ENCODE measurements at regions not wholly inside any gene's neighbourhood (a gene's known extent, or its start where the extent isn't known, plus 50 kb on each side); places are given as distances from the start of the nearest gene placed in this dataset.

GRCh38 chrX:116749943-116750342 is 287.2 kb upstream of the CT83 start:
- H3K36me3 ChIP-seq (ENCODE audit: low read depth, low read length), result no peaks in the 10 kb centered on the region
- H3K4me3 ChIP-seq (ENCODE audit: low read length), result no peak overlapping the region
- no peaks in the 10 kb centered on the region for H3K27me3 ChIP-seq (ENCODE audit: low read length)
- no peaks in the 10 kb centered on the region for H4K20me1 ChIP-seq (ENCODE audit: low read length)
- no peaks in the 10 kb centered on the region for H3K4me1 ChIP-seq (ENCODE audit: insufficient read depth, low read length)
- ChIA-PET CTCF (no interaction called here), POLR2A (ENCODE audit: unreplicated experiment) (interaction anchor here (0.7 kb wide), 1 partner anchor 626 kb away, joined by 3 read pairs; no protein-coding TSS in a partner anchor)
- intact Hi-C loops (cut with micrococcal nuclease), result no loop called here
- no peak overlapping the region for H3K27ac ChIP-seq (ENCODE audit: low read length)
- H3K9ac ChIP-seq (ENCODE audit: low read length), result no peak overlapping the region
- H3K4me2 ChIP-seq (ENCODE audit: low read length), result no peak overlapping the region
- H3K9me2 ChIP-seq (replicated peaks; ENCODE audit: low read length), result no peaks in the 10 kb centered on the region
- no peak overlapping the region for H2AFZ ChIP-seq (ENCODE audit: low read length)
- no peaks in the 10 kb centered on the region for H3F3A ChIP-seq (ENCODE audit: low read length, unreplicated experiment)
- H3K79me2 ChIP-seq (ENCODE audit: low read length), result no peaks in the 10 kb centered on the region
- no peaks in the 10 kb centered on the region for H3K9me3 ChIP-seq (ENCODE audit: low read length)
- no TSS peak for BruUV-seq (replicated peaks)
- no peak for TF ChIP-seq EZH2phosphoT487 (IDR thresholded peaks at IDR 0.05; ENCODE audit: borderline replicate concordance, low read length)
- DNase-seq (no peak), ATAC-seq (no peak)

- Histone ChIP-seq H3K27me3 (ENCODE audit: low read length) (no peaks in the 10 kb centered on the region), H3K27ac (ENCODE audit: low read length) (no peak overlapping the region), H3K36me3 (ENCODE audit: low read depth, low read length) (no peaks in the 10 kb centered on the region), H3K9ac (ENCODE audit: low read length) (no peak overlapping the region), H4K20me1 (ENCODE audit: low read length) (no peaks in the 10 kb centered on the region), H2AFZ (ENCODE audit: low read length) (no peak overlapping the region), H3K79me2 (ENCODE audit: low read length) (no peaks in the 10 kb centered on the region), H3F3A (ENCODE audit: low read length, unreplicated experiment) (no peaks in the 10 kb centered on the region), H3K9me2 (replicated peaks; ENCODE audit: low read length) (no peaks in the 10 kb centered on the region), H3K9me3 (ENCODE audit: low read length) (no peaks in the 10 kb centered on the region), H3K4me2 (ENCODE audit: low read length) (no peak overlapping the region), H3K4me1 (ENCODE audit: insufficient read depth, low read length) (no peaks in the 10 kb centered on the region), H3K4me3 (ENCODE audit: low read length) (no peak overlapping the region)
- intact Hi-C loops (cut with micrococcal nuclease), result no loop called here
- TF ChIP-seq CTCF (conservative IDR thresholded peaks at IDR 0.05; ENCODE audit: low read depth, low read length) (no peak), EZH2 (IDR thresholded peaks at IDR 0.05; ENCODE audit: low read length, unreplicated experiment) (no peak), EZH2phosphoT487 (IDR thresholded peaks at IDR 0.05; ENCODE audit: borderline replicate concordance, low read length) (no peak)
- no peak for ATAC-seq
- DNase-seq, result no peak
- BruUV-seq (replicated peaks), result no TSS peak
- ChIA-PET CTCF (no interaction called here), POLR2A (ENCODE audit: unreplicated experiment) (no interaction called here)
Measured at GRCh38 chrX:116732214-116732613, 269.4 kb upstream of the CT83 start.

- CTCF ChIA-PET, result no interaction called here
- H3K4me1 ChIP-seq (ENCODE audit: insufficient read depth, low read length), result no peaks in the 10 kb centered on the region
- TF ChIP-seq CTCF (conservative IDR thresholded peaks at IDR 0.05; ENCODE audit: low read depth, low read length), result no peak
- no peak for TF ChIP-seq EZH2phosphoT487 (IDR thresholded peaks at IDR 0.05; ENCODE audit: borderline replicate concordance, low read length)
- TF ChIP-seq EZH2 (IDR thresholded peaks at IDR 0.05; ENCODE audit: low read length, unreplicated experiment), result no peak
- no peak overlapping the region for H3K27ac ChIP-seq (ENCODE audit: low read length)
- no peak overlapping the region for H3K4me2 ChIP-seq (ENCODE audit: low read length)
- H3F3A ChIP-seq (ENCODE audit: low read length, unreplicated experiment), result no peaks in the 10 kb centered on the region
- intact Hi-C loops (cut with micrococcal nuclease), result no loop called here
- no peak overlapping the region for H2AFZ ChIP-seq (ENCODE audit: low read length)
- no peak for DNase-seq
- ATAC-seq, result no peak
- no peaks in the 10 kb centered on the region for H3K9me2 ChIP-seq (replicated peaks; ENCODE audit: low read length)
- BruUV-seq (replicated peaks), result no TSS peak
- H3K27me3 ChIP-seq (ENCODE audit: low read length), result no peaks in the 10 kb centered on the region
- POLR2A ChIA-PET (ENCODE audit: unreplicated experiment), result no interaction called here
- H4K20me1 ChIP-seq (ENCODE audit: low read length), result no peaks in the 10 kb centered on the region
- H3K4me3 ChIP-seq (ENCODE audit: low read length), result no peak overlapping the region
- H3K79me2 ChIP-seq (ENCODE audit: low read length), result no peaks in the 10 kb centered on the region
- H3K36me3 ChIP-seq (ENCODE audit: low read depth, low read length), result no peaks in the 10 kb centered on the region
- no peaks in the 10 kb centered on the region for H3K9me3 ChIP-seq (ENCODE audit: low read length)
- no peak overlapping the region for H3K9ac ChIP-seq (ENCODE audit: low read length)
Measured at GRCh38 chrX:116726806-116727205, 264.0 kb upstream of the CT83 start.
